Hepatocyte (in vitro differentiated cells): ENCODE measurements at regions not wholly inside any gene's neighbourhood (a gene's known extent, or its start where the extent isn't known, plus 50 kb on each side); places are given as distances from the start of the nearest gene placed in this dataset.

Experiments used
- DNase-seq: peaks from one replicate; pipeline ENCODE4 v3.0.0-alpha.2; 2016; ENCODE audit warnings: low spot score
- H2AFZ ChIP-seq: fragments of 200-600 bp; sonication (generic); 2 replicates; pipeline ENCODE4 v1.6.0; 2016; ENCODE audit warnings: antibody characterized with exemption, mild to moderate bottlenecking
- H3K27ac ChIP-seq: fragments of 200-600 bp; sonication (generic); 2 replicates; pipeline ENCODE4 v1.5.1; 2016; ENCODE audit warnings: mild to moderate bottlenecking
- H3K27me3 ChIP-seq: fragments of 200-600 bp; sonication (generic); 2 replicates; pipeline ENCODE4 v1.6.1; 2016
- H3K36me3 ChIP-seq: fragments of 200-600 bp; sonication (generic); replicated peaks from 2 replicates; pipeline ENCODE4 v1.5.1; 2016; ENCODE audit warnings: low read depth; ENCODE audit not compliant: insufficient read depth
- H3K4me1 ChIP-seq: fragments of 200-600 bp; sonication (generic); 2 replicates; pipeline ENCODE4 v1.5.1; 2016; ENCODE audit warnings: mild to moderate bottlenecking, moderate library complexity; ENCODE audit not compliant: insufficient read depth
- H3K4me2 ChIP-seq: fragments of 200-600 bp; sonication (generic); 2 replicates; pipeline ENCODE4 v1.6.0; 2016
- H3K4me3 ChIP-seq: fragments of 200-600 bp; sonication (generic); 2 replicates; pipeline ENCODE4 v1.5.1; 2016; ENCODE audit warnings: mild to moderate bottlenecking
- H3K79me2 ChIP-seq: fragments of 200-600 bp; sonication (generic); 2 replicates; pipeline ENCODE4 v1.6.0; 2017; ENCODE audit warnings: mild to moderate bottlenecking
- H3K9me2 ChIP-seq: fragments of 200-600 bp; sonication (generic); replicated peaks from 2 replicates; pipeline ENCODE4 v1.6.0; 2017; ENCODE audit warnings: mild to moderate bottlenecking; ENCODE audit not compliant: insufficient read depth
- H3K9me3 ChIP-seq: fragments of 200-600 bp; sonication (generic); 2 replicates; pipeline ENCODE4 v1.5.1; 2016; ENCODE audit warnings: low read depth, mild to moderate bottlenecking
- H4K20me1 ChIP-seq: fragments of 200-600 bp; sonication (generic); 2 replicates; pipeline ENCODE4 v1.6.0; 2016; ENCODE audit warnings: mild to moderate bottlenecking; ENCODE audit not compliant: insufficient read depth, poor library complexity, severe bottlenecking
- CTCF ChIP-seq: fragments of 200-600 bp; sonication (generic); IDR thresholded peaks from 2 replicates; pipeline ENCODE4 v1.5.1; 2016; ENCODE audit warnings: antibody characterized with exemption, mild to moderate bottlenecking; ENCODE audit not compliant: poor library complexity
- EZH2 ChIP-seq: fragments of 200-600 bp; sonication (generic); IDR thresholded peaks from 2 replicates; pipeline ENCODE4 v1.6.1; 2016; ENCODE audit warnings: antibody characterized with exemption, mild to moderate bottlenecking, borderline replicate concordance
- EZH2phosphoT487 ChIP-seq: fragments of 200-600 bp; sonication (generic); IDR thresholded peaks from one replicate; pipeline ENCODE4 v1.6.1; 2018; ENCODE audit warnings: antibody characterized with exemption, mild to moderate bottlenecking, low read depth, moderate library complexity; ENCODE audit not compliant: unreplicated experiment, severe bottlenecking
- WGBS: methylation state at CpG from one replicate; pipeline ENCODE4 v1.1.6; 2016; ENCODE audit warnings: low lambda C conversion rate; ENCODE audit errors: missing lambda C conversion rate; 5-methylcytosine and 5-hydroxymethylcytosine counted together

- H3K4me1 ChIP-seq, result peaks cover 4% of the 10 kb centered on the region
- no peaks in the 10 kb centered on the region for H3K9me2 ChIP-seq
- no peak overlapping the region for H3K27ac ChIP-seq
- H3K36me3 ChIP-seq, result no peaks in the 10 kb centered on the region
- TF ChIP-seq CTCF (no peak), EZH2 (no peak), EZH2phosphoT487 (no peak)
- H2AFZ ChIP-seq, result no peak overlapping the region
- no peaks in the 10 kb centered on the region for H3K9me3 ChIP-seq
- H3K27me3 ChIP-seq, result no peaks in the 10 kb centered on the region
- WGBS, result 92% methylated on average over 9 of the region's 9 CpGs
- H3K4me2 ChIP-seq, result no peak overlapping the region
- H4K20me1 ChIP-seq, result no peaks in the 10 kb centered on the region
- no peaks in the 10 kb centered on the region for H3K79me2 ChIP-seq
- no peak for DNase-seq
- no peak overlapping the region for H3K4me3 ChIP-seq
Measured at GRCh38 chr4:54554339-54554990, 103.3 kb upstream of the KIT start.

- H3K4me1 ChIP-seq, result no peaks in the 10 kb centered on the region
- no peaks in the 10 kb centered on the region for H3K27me3 ChIP-seq
- no peaks in the 10 kb centered on the region for H3K79me2 ChIP-seq
- H3K9me2 ChIP-seq, result no peaks in the 10 kb centered on the region
- no peak overlapping the region for H3K27ac ChIP-seq
- H2AFZ ChIP-seq, result no peak overlapping the region
- H4K20me1 ChIP-seq, result no peaks in the 10 kb centered on the region
- WGBS, result 85% methylated on average over 1 of the region's 1 CpG
- no peak overlapping the region for H3K4me3 ChIP-seq
- no peaks in the 10 kb centered on the region for H3K9me3 ChIP-seq
- no peak for DNase-seq
- TF ChIP-seq EZH2phosphoT487, result no peak
- no peak for TF ChIP-seq EZH2
- TF ChIP-seq CTCF, result no peak
- no peak overlapping the region for H3K4me2 ChIP-seq
- H3K36me3 ChIP-seq, result no peaks in the 10 kb centered on the region
Measured at GRCh38 chr4:54556051-54556450, 101.7 kb upstream of the KIT start.

GRCh38 chr4:54556587-54556986 lies 101.2 kb upstream of the KIT start:
- Histone ChIP-seq H3K27me3 (no peaks in the 10 kb centered on the region), H3K4me1 (no peaks in the 10 kb centered on the region), H3K4me2 (no peak overlapping the region), H3K79me2 (no peaks in the 10 kb centered on the region), H3K9me2 (no peaks in the 10 kb centered on the region), H3K4me3 (no peak overlapping the region), H2AFZ (no peak overlapping the region), H3K27ac (no peak overlapping the region), H4K20me1 (no peaks in the 10 kb centered on the region), H3K36me3 (no peaks in the 10 kb centered on the region), H3K9me3 (no peaks in the 10 kb centered on the region)
- TF ChIP-seq CTCF (no peak), EZH2phosphoT487 (no peak), EZH2 (no peak)
- DNase-seq, result no peak
- 88% methylated on average over 3 of the region's 3 CpGs for WGBS
